GM12878 (cell line): ENCODE measurements at regions not wholly inside any gene's neighbourhood (a gene's known extent, or its start where the extent isn't known, plus 50 kb on each side); places are given as distances from the start of the nearest gene placed in this dataset.

Source experiments
- ATAC-seq: fragments of 200-7000 bp; cut with Tn5 transposase; 3 replicates; pipeline ENCODE4 v1.9.1; 2020; ENCODE audit warnings: mild to moderate bottlenecking, moderate library complexity
- BruUV-seq: library from RNA; stranded (reverse); fragments of 400-500 nt; replicated peaks from 2 replicates; lab custom pipeline; 2021; lab: Mats Ljungman, UMichigan
- CTCF ChIA-PET: fragments of 300-600 bp; sonication (Branson Sonifier 250); formaldehyde crosslinking; extraction: SDS; loops from one replicate; lab custom pipeline; 2021; ENCODE audit warnings: inconsistent platforms; lab: Yijun Ruan, JAX
- POLR2A ChIA-PET: fragments of 350-600 bp; formaldehyde crosslinking; extraction: SDS; loops from one replicate; lab custom pipeline; 2021; ENCODE audit warnings: inconsistent platforms; lab: Charles Lee
- RAD21 ChIA-PET: fragments of 300-600 bp; sonication (Branson Sonifier 250); formaldehyde crosslinking; loops from one replicate; lab custom pipeline; 2023; ENCODE audit warnings: antibody characterized with exemption; ENCODE audit not compliant: unreplicated experiment; lab: Charles Lee
- SMC1A ChIA-PET: fragments of 300-600 bp; sonication (Branson Sonifier 250); formaldehyde crosslinking; loops from one replicate; lab custom pipeline; 2023; ENCODE audit not compliant: unreplicated experiment, uncharacterized antibody; lab: Charles Lee
- DNase-seq: peaks from one replicate; pipeline ENCODE4 v3.0.0-alpha.2; 2011; ENCODE audit warnings: low read depth, low spot score
- FAIRE-seq: peaks from 3 replicates; lab custom pipeline; 2011; peaks lifted over from hg19 to GRCh38; lab: Jason Lieb, UNC
- H2AFZ ChIP-seq: 2 replicates; pipeline ENCODE4 v1.6.0; 2011; ENCODE audit warnings: low read depth, low read length, control low read depth; ENCODE audit not compliant: control insufficient read depth
- H3K27ac ChIP-seq: 2 replicates; pipeline ENCODE4 v1.5.1; 2011; ENCODE audit warnings: control low read depth; ENCODE audit not compliant: control insufficient read depth, insufficient read depth
- H3K27me3 ChIP-seq, 2 experiments: replicated peaks in 1 of 2; 2 replicates each; pipeline versions ENCODE4 v1.6.0 to v1.6.1; 2011; ENCODE audit warnings: low read length in 1 of 2; ENCODE audit not compliant: control insufficient read depth in 2 of 2, insufficient read depth in 2 of 2
- H3K36me3 ChIP-seq, 2 experiments: 2 replicates each; pipeline ENCODE4 v1.5.1; 2011; ENCODE audit warnings: low read length in 1 of 2; ENCODE audit not compliant: control insufficient read depth in 2 of 2, insufficient read depth in 2 of 2
- H3K4me1 ChIP-seq: 2 replicates; pipeline ENCODE4 v1.6.1; 2011; ENCODE audit warnings: mild to moderate bottlenecking, low read length, moderate library complexity, mixed read lengths; ENCODE audit not compliant: control insufficient read depth, insufficient read depth
- H3K4me2 ChIP-seq: 2 replicates; pipeline ENCODE4 v1.6.0; 2011; ENCODE audit warnings: control low read depth; ENCODE audit not compliant: control insufficient read depth, insufficient read depth
- H3K4me3 ChIP-seq: fragments of 200-600 bp; sonication (generic); 2 replicates; pipeline ENCODE4 v1.5.1; 2016
- H3K79me2 ChIP-seq: 2 replicates; pipeline ENCODE4 v1.6.0; 2011; ENCODE audit warnings: low read length; ENCODE audit not compliant: control insufficient read depth, insufficient read depth
- H3K9ac ChIP-seq: 2 replicates; pipeline ENCODE4 v1.8.0; 2011; ENCODE audit warnings: low read length, control low read depth, mixed read lengths; ENCODE audit not compliant: control insufficient read depth, insufficient read depth
- H3K9me3 ChIP-seq: replicated peaks from 3 replicates; pipeline ENCODE4 v1.5.1; 2011; ENCODE audit warnings: mild to moderate bottlenecking, low read length; ENCODE audit not compliant: control insufficient read depth, insufficient read depth
- H4K20me1 ChIP-seq: 2 replicates; pipeline ENCODE4 v1.6.0; 2011; ENCODE audit not compliant: control insufficient read depth, insufficient read depth
- CHD1 ChIP-seq: IDR thresholded peaks from 2 replicates; pipeline ENCODE4 v1.6.1; 2012; ENCODE audit warnings: low read depth, low read length, improper control_type of control experiment
- KDM1A ChIP-seq: fragments of 200-600 bp; sonication (generic); IDR thresholded peaks from 2 replicates; pipeline ENCODE4 v1.6.1; 2016; ENCODE audit warnings: borderline replicate concordance
- NFIC ChIP-seq: IDR thresholded peaks from 2 replicates; pipeline ENCODE4 v1.6.1; 2012; ENCODE audit warnings: low read depth, mild to moderate bottlenecking, inconsistent platforms, low read length, moderate library complexity
- RBBP5 ChIP-seq: fragments of 200-600 bp; sonication (generic); conservative IDR thresholded peaks from 2 replicates; pipeline ENCODE4 v1.6.1; 2016
- SREBF2 ChIP-seq: IDR thresholded peaks from 2 replicates; pipeline ENCODE4 v1.6.1; 2012; ENCODE audit warnings: mild to moderate bottlenecking, low read length
- STAT1 ChIP-seq: fragments of 450-650 bp; conservative IDR thresholded peaks from 2 replicates; pipeline ENCODE4 v1.6.1; 2014; ENCODE audit warnings: antibody characterized with exemption, mild to moderate bottlenecking
- TCF3 ChIP-seq: IDR thresholded peaks from 2 replicates; pipeline ENCODE4 v1.6.1; 2012; ENCODE audit warnings: low read depth, mild to moderate bottlenecking, low read length, borderline replicate concordance; ENCODE audit not compliant: insufficient read depth
- ZNF384 ChIP-seq: IDR thresholded peaks from 2 replicates; pipeline ENCODE4 v1.6.1; 2012; ENCODE audit warnings: low read depth, mild to moderate bottlenecking, low read length, improper control_type of control experiment, borderline replicate concordance
- ZZZ3 ChIP-seq: IDR thresholded peaks from 2 replicates; pipeline ENCODE4 v1.6.1; 2011; ENCODE audit warnings: low read depth; ENCODE audit not compliant: control insufficient read depth, insufficient read length
- WGBS: methylation state at CpG from one replicate; pipeline ENCODE4 v1.1.6; 2016; ENCODE audit warnings: low lambda C conversion rate; ENCODE audit not compliant: insufficient replicate concordance, insufficient coverage; ENCODE audit errors: missing lambda C conversion rate; 5-methylcytosine and 5-hydroxymethylcytosine counted together
- in situ Hi-C: fragments of 300-500 bp; cut with MboI; formaldehyde crosslinking; loops from 9 replicates; pipeline ENCODE4 v1.14.3; 2018; ENCODE audit warnings: mixed read lengths
- intact Hi-C: fragments of 100-400 bp; cut with micrococcal nuclease; formaldehyde crosslinking; loops from one replicate; pipeline ENCODE4 v1.14.2; 2022; ENCODE audit not compliant: unreplicated experiment
- TF ChIP-seq, protein P1 (sequence below): fragments of 450-650 bp; IDR thresholded peaks from 2 replicates; pipeline ENCODE4 v1.6.1; 2017; ENCODE audit warnings: mild to moderate bottlenecking, low read depth, inconsistent platforms; ENCODE audit not compliant: poor library complexity, severe bottlenecking
- TF ChIP-seq, protein P2 (sequence below): IDR thresholded peaks from 2 replicates; pipeline ENCODE4 v1.6.1; 2012; ENCODE audit warnings: mild to moderate bottlenecking, low read depth, low read length

DNA sequence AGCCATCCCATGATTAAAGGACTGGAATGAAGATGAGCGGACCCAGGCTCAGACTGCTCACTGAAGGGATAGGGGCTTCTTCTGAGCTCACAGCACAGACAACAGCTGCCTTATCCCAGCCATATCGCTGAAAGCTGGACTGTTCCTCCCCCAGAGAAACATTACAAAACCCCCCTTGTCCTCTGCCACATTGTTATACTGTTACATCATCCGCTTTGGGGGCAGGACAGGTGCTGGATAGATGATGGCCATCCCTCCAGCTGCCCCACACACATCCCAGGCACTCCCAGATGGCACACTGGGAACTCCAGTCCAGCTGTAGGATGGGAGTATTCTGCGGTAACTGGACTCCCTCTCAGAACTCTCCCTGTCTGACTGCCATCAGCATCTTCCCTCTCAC, 58.7 kb upstream of the BTRC start:
- intact Hi-C loops: loop anchor here (5.0 kb wide), 1 partner anchor 147 kb away; no protein-coding TSS in a partner anchor
- ChIA-PET POLR2A (no interaction called here), CTCF (interaction anchor here (0.9 kb wide), 1 partner anchor 81 kb away, joined by 3 read pairs; no protein-coding TSS in a partner anchor), SMC1A (interaction anchor here (1.2 kb wide), 1 partner anchor 146 kb away, joined by 3 read pairs; no protein-coding TSS in a partner anchor), RAD21 (no interaction called here)
- H3K36me3 ChIP-seq: no peaks in the 10 kb centered on the region
- in situ Hi-C loops: loop anchor here (10.0 kb wide), 1 partner anchor 150 kb away; no protein-coding TSS in a partner anchor
- BruUV-seq: no TSS peak
- FAIRE-seq (no peak), ATAC-seq (no peak), DNase-seq (no peak)
- H3K27me3 ChIP-seq: peaks cover 8 to 12% of the 10 kb centered on the region in 2 experiments
- H3K27ac ChIP-seq: no peak overlapping the region
- no peaks in the 10 kb centered on the region for H3K79me2 ChIP-seq
- no peaks in the 10 kb centered on the region for H3K9me3 ChIP-seq
- H4K20me1 ChIP-seq: no peaks in the 10 kb centered on the region; the same call in 1 of the 2 replicates
- TF ChIP-seq ZNF384 (no peak), RBBP5 (no peak), NFIC (no peak), STAT1 (no peak), KDM1A (no peak), CHD1 (no peak), TCF3 (no peak), SREBF2 (no peak), ZZZ3 (no peak)
- TF ChIP-seq, protein P1, sequence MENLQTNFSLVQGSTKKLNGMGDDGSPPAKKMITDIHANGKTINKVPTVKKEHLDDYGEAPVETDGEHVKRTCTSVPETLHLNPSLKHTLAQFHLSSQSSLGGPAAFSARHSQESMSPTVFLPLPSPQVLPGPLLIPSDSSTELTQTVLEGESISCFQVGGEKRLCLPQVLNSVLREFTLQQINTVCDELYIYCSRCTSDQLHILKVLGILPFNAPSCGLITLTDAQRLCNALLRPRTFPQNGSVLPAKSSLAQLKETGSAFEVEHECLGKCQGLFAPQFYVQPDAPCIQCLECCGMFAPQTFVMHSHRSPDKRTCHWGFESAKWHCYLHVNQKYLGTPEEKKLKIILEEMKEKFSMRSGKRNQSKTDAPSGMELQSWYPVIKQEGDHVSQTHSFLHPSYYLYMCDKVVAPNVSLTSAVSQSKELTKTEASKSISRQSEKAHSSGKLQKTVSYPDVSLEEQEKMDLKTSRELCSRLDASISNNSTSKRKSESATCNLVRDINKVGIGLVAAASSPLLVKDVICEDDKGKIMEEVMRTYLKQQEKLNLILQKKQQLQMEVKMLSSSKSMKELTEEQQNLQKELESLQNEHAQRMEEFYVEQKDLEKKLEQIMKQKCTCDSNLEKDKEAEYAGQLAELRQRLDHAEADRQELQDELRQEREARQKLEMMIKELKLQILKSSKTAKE: no peak
- TF ChIP-seq, protein P2, sequence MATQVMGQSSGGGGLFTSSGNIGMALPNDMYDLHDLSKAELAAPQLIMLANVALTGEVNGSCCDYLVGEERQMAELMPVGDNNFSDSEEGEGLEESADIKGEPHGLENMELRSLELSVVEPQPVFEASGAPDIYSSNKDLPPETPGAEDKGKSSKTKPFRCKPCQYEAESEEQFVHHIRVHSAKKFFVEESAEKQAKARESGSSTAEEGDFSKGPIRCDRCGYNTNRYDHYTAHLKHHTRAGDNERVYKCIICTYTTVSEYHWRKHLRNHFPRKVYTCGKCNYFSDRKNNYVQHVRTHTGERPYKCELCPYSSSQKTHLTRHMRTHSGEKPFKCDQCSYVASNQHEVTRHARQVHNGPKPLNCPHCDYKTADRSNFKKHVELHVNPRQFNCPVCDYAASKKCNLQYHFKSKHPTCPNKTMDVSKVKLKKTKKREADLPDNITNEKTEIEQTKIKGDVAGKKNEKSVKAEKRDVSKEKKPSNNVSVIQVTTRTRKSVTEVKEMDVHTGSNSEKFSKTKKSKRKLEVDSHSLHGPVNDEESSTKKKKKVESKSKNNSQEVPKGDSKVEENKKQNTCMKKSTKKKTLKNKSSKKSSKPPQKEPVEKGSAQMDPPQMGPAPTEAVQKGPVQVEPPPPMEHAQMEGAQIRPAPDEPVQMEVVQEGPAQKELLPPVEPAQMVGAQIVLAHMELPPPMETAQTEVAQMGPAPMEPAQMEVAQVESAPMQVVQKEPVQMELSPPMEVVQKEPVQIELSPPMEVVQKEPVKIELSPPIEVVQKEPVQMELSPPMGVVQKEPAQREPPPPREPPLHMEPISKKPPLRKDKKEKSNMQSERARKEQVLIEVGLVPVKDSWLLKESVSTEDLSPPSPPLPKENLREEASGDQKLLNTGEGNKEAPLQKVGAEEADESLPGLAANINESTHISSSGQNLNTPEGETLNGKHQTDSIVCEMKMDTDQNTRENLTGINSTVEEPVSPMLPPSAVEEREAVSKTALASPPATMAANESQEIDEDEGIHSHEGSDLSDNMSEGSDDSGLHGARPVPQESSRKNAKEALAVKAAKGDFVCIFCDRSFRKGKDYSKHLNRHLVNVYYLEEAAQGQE: no peak
- H3K4me1 ChIP-seq: no peaks in the 10 kb centered on the region
- H3K4me2 ChIP-seq: no peak overlapping the region
- H2AFZ ChIP-seq: no peak overlapping the region
- no peak overlapping the region for H3K9ac ChIP-seq
- H3K4me3 ChIP-seq: no peak overlapping the region
- 42% methylated on average over 4 of the region's 4 CpGs for WGBS
